ENCODE measurements at regions not wholly inside any gene's neighbourhood (a gene's known extent, or its start where the extent isn't known, plus 50 kb on each side); places are given as distances from the start of the nearest gene placed in this dataset.

GRCh38 chr2:226066873-226067272 is 667.4 kb downstream of the NYAP2 start:
- POLR2A ChIA-PET (ENCODE audit: low non-redundant PET), result no interaction called here

GRCh38 chr2:226066391-226066790 is 666.9 kb downstream of the NYAP2 start:
- peaks cover 18% of the 10 kb centered on the region for H3K4me1 ChIP-seq (ENCODE audit: insufficient read depth, low read length, poor library complexity, severe bottlenecking)
- no peaks in the 10 kb centered on the region for H3K36me3 ChIP-seq (ENCODE audit: insufficient read depth, low read length, poor library complexity, severe bottlenecking)
- DNase-seq (ENCODE audit: low spot score), result peak; percentile 81
- BruUV-seq (replicated peaks), result no TSS peak
- no peak overlapping the region for H3K4me3 ChIP-seq (ENCODE audit: low read depth, low read length, poor library complexity, severe bottlenecking)
- ChIA-PET POLR2A (ENCODE audit: low non-redundant PET) (no interaction called here), CTCF (no interaction called here)
- no peak overlapping the region for H3K27ac ChIP-seq (ENCODE audit: low read depth, low read length, poor library complexity, severe bottlenecking)
- intact Hi-C loops (cut with micrococcal nuclease; ENCODE audit: unreplicated experiment), result no loop called here
- no peak for TF ChIP-seq EZH2 (IDR thresholded peaks at IDR 0.05; ENCODE audit: borderline replicate concordance, low read depth, low read length, poor library complexity, severe bottlenecking)
- TF ChIP-seq, protein P1, sequence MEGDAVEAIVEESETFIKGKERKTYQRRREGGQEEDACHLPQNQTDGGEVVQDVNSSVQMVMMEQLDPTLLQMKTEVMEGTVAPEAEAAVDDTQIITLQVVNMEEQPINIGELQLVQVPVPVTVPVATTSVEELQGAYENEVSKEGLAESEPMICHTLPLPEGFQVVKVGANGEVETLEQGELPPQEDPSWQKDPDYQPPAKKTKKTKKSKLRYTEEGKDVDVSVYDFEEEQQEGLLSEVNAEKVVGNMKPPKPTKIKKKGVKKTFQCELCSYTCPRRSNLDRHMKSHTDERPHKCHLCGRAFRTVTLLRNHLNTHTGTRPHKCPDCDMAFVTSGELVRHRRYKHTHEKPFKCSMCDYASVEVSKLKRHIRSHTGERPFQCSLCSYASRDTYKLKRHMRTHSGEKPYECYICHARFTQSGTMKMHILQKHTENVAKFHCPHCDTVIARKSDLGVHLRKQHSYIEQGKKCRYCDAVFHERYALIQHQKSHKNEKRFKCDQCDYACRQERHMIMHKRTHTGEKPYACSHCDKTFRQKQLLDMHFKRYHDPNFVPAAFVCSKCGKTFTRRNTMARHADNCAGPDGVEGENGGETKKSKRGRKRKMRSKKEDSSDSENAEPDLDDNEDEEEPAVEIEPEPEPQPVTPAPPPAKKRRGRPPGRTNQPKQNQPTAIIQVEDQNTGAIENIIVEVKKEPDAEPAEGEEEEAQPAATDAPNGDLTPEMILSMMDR (conservative IDR thresholded peaks at IDR 0.05; ENCODE audit: low read depth, low read length), result no peak
- H3K27me3 ChIP-seq (replicated peaks; ENCODE audit: insufficient read depth, low read depth, low read length, poor library complexity), result no peaks in the 10 kb centered on the region
- no peaks in the 10 kb centered on the region for H3K9me3 ChIP-seq (ENCODE audit: low read depth, low read length, poor library complexity, severe bottlenecking)

More at GRCh38 chr2:226066873-226067272, 667.4 kb downstream of the NYAP2 start:
- BruUV-seq (replicated peaks), result no TSS peak
- DNase-seq (ENCODE audit: low spot score), result no peak
- Histone ChIP-seq H3K9me3 (ENCODE audit: low read depth, low read length, poor library complexity, severe bottlenecking) (no peaks in the 10 kb centered on the region), H3K36me3 (ENCODE audit: insufficient read depth, low read length, poor library complexity, severe bottlenecking) (no peaks in the 10 kb centered on the region), H3K4me3 (ENCODE audit: low read depth, low read length, poor library complexity, severe bottlenecking) (no peak overlapping the region), H3K27ac (ENCODE audit: low read depth, low read length, poor library complexity, severe bottlenecking) (no peak overlapping the region), H3K4me1 (ENCODE audit: insufficient read depth, low read length, poor library complexity, severe bottlenecking) (peaks cover 18% of the 10 kb centered on the region), H3K27me3 (replicated peaks; ENCODE audit: insufficient read depth, low read depth, low read length, poor library complexity) (no peaks in the 10 kb centered on the region)
- CTCF ChIA-PET, result no interaction called here
- intact Hi-C loops (cut with micrococcal nuclease; ENCODE audit: unreplicated experiment), result no loop called here
- TF ChIP-seq, protein P1 (conservative IDR thresholded peaks at IDR 0.05; ENCODE audit: low read depth, low read length), result no peak
- TF ChIP-seq EZH2 (IDR thresholded peaks at IDR 0.05; ENCODE audit: borderline replicate concordance, low read depth, low read length, poor library complexity, severe bottlenecking), result no peak

GRCh38 chr2:226064932-226065570 is 665.5 kb downstream of the NYAP2 start:
- ChIA-PET CTCF (no interaction called here), POLR2A (ENCODE audit: low non-redundant PET) (no interaction called here)
- no peak overlapping the region for H3K4me3 ChIP-seq (ENCODE audit: low read depth, low read length, poor library complexity, severe bottlenecking)
- intact Hi-C loops (cut with micrococcal nuclease; ENCODE audit: unreplicated experiment), result no loop called here
- no peaks in the 10 kb centered on the region for H3K36me3 ChIP-seq (ENCODE audit: insufficient read depth, low read length, poor library complexity, severe bottlenecking)
- TF ChIP-seq, protein P1 (conservative IDR thresholded peaks at IDR 0.05; ENCODE audit: low read depth, low read length), result no peak
- no peak for TF ChIP-seq EZH2 (IDR thresholded peaks at IDR 0.05; ENCODE audit: borderline replicate concordance, low read depth, low read length, poor library complexity, severe bottlenecking)
- H3K27ac ChIP-seq (ENCODE audit: low read depth, low read length, poor library complexity, severe bottlenecking), result no peak overlapping the region
- no peaks in the 10 kb centered on the region for H3K9me3 ChIP-seq (ENCODE audit: low read depth, low read length, poor library complexity, severe bottlenecking)
- no TSS peak for BruUV-seq (replicated peaks)
- no peaks in the 10 kb centered on the region for H3K27me3 ChIP-seq (replicated peaks; ENCODE audit: insufficient read depth, low read depth, low read length, poor library complexity)
- no peak for DNase-seq (ENCODE audit: low spot score)
- peaks cover 18% of the 10 kb centered on the region for H3K4me1 ChIP-seq (ENCODE audit: insufficient read depth, low read length, poor library complexity, severe bottlenecking)

Measured in A673 (cell line).